ENCODE measurements at regions not wholly inside any gene's neighbourhood (a gene's known extent, or its start where the extent isn't known, plus 50 kb on each side); places are given as distances from the start of the nearest gene placed in this dataset.

GRCh38 chr16:35364263-35364662 is 1904.9 kb downstream of the TP53TG3F start:
- H3K4me1 ChIP-seq (ENCODE audit: control insufficient read depth, insufficient read depth, low read length) = no peaks in the 10 kb centered on the region
- ChIA-PET CTCF (no interaction called here), POLR2A (no interaction called here)
- H3K9me3 ChIP-seq (ENCODE audit: control insufficient read depth, insufficient read depth, low read depth, low read length) = no peaks in the 10 kb centered on the region
- no peak overlapping the region for H3K4me3 ChIP-seq (ENCODE audit: low read depth in 2 of 2, low read length in 2 of 2)
- in situ Hi-C loops (cut with HindIII; ENCODE audit: low pct_unique_long_range_greater_than_20kb, low sequenced_read_pairs) = no loop called here
- no peaks in the 10 kb centered on the region for H3K36me3 ChIP-seq (ENCODE audit: control insufficient read depth, insufficient read depth, low read length)
- DNase-seq (ENCODE audit: low read depth, low spot score) (no peak), ATAC-seq (no peak)
- intact Hi-C loops (cut with micrococcal nuclease; ENCODE audit: unreplicated experiment) = no loop called here
- TF ChIP-seq POLR2AphosphoS5 (IDR thresholded peaks at IDR 0.05; ENCODE audit: low read depth, low read length) (no peak), REST (IDR thresholded peaks at IDR 0.05; ENCODE audit: insufficient read depth in 1 of 2, low read depth in 2 of 2, low read length in 1 of 2) (no peak), TCF7L2 (IDR thresholded peaks at IDR 0.05; ENCODE audit: low read depth, low read length) (no peak), SIN3A (IDR thresholded peaks at IDR 0.05; ENCODE audit: borderline replicate concordance, insufficient read depth, low read depth, low read length) (no peak)
- no TSS peak for BruUV-seq (replicated peaks)
- H3K27me3 ChIP-seq (ENCODE audit: control insufficient read depth, insufficient read depth, low read length) = no peaks in the 10 kb centered on the region
- no peak overlapping the region for H3K27ac ChIP-seq (ENCODE audit: low read length)

GRCh38 chr16:35365675-35366074 is 1906.3 kb downstream of the TP53TG3F start:
- no peak overlapping the region for H3K27ac ChIP-seq (ENCODE audit: low read length)
- no peak for TF ChIP-seq POLR2AphosphoS5 (IDR thresholded peaks at IDR 0.05; ENCODE audit: low read depth, low read length)
- TF ChIP-seq, protein P1, sequence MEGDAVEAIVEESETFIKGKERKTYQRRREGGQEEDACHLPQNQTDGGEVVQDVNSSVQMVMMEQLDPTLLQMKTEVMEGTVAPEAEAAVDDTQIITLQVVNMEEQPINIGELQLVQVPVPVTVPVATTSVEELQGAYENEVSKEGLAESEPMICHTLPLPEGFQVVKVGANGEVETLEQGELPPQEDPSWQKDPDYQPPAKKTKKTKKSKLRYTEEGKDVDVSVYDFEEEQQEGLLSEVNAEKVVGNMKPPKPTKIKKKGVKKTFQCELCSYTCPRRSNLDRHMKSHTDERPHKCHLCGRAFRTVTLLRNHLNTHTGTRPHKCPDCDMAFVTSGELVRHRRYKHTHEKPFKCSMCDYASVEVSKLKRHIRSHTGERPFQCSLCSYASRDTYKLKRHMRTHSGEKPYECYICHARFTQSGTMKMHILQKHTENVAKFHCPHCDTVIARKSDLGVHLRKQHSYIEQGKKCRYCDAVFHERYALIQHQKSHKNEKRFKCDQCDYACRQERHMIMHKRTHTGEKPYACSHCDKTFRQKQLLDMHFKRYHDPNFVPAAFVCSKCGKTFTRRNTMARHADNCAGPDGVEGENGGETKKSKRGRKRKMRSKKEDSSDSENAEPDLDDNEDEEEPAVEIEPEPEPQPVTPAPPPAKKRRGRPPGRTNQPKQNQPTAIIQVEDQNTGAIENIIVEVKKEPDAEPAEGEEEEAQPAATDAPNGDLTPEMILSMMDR (IDR thresholded peaks at IDR 0.05) = no peak
- TF ChIP-seq SIN3A (IDR thresholded peaks at IDR 0.05; ENCODE audit: borderline replicate concordance, insufficient read depth, low read depth, low read length) = no peak
- TF ChIP-seq TCF7L2 (IDR thresholded peaks at IDR 0.05; ENCODE audit: low read depth, low read length) = no peak
- no peak for TF ChIP-seq REST (IDR thresholded peaks at IDR 0.05; ENCODE audit: insufficient read depth in 1 of 2, low read depth in 2 of 2, low read length in 1 of 2)
- BruUV-seq (replicated peaks) = no TSS peak
- intact Hi-C loops (cut with micrococcal nuclease; ENCODE audit: unreplicated experiment) = no loop called here
- no peaks in the 10 kb centered on the region for H3K36me3 ChIP-seq (ENCODE audit: control insufficient read depth, insufficient read depth, low read length)
- CTCF ChIA-PET = no interaction called here
- POLR2A ChIA-PET = no interaction called here
- H3K9me3 ChIP-seq (ENCODE audit: control insufficient read depth, insufficient read depth, low read depth, low read length) = no peaks in the 10 kb centered on the region
- H3K4me1 ChIP-seq (ENCODE audit: control insufficient read depth, insufficient read depth, low read length) = no peaks in the 10 kb centered on the region
- H3K4me3 ChIP-seq (ENCODE audit: low read depth in 2 of 2, low read length in 2 of 2) = no peak overlapping the region
- ATAC-seq (no peak), DNase-seq (ENCODE audit: low read depth, low spot score) (no peak)
- in situ Hi-C loops (cut with HindIII; ENCODE audit: low pct_unique_long_range_greater_than_20kb, low sequenced_read_pairs) = no loop called here
- H3K27me3 ChIP-seq (ENCODE audit: control insufficient read depth, insufficient read depth, low read length) = no peaks in the 10 kb centered on the region

All from Panc1 (cell line).